CD4-positive, alpha-beta T cell treated with Interleukin-12 subunit alpha and Interleukin-12 subunit beta, for 1 hour (primary cell): ENCODE measurements at regions not wholly inside any gene's neighbourhood (a gene's known extent, or its start where the extent isn't known, plus 50 kb on each side); places are given as distances from the start of the nearest gene placed in this dataset.
"Not testable (repeated sequence)": the region's sequence is repeated elsewhere in the genome, so short reads cannot be mapped to it uniquely, and the experiment has no call there.

Experiments used
- DNase-seq: peaks from one replicate; pipeline ENCODE4 v3.0.0-alpha.2; 2020

- no peak for DNase-seq
These were observed 227.4 kb upstream of the ZNF804A start for GRCh38 chr2:184370954-184371353.

GRCh38 chr2:184371641-184372040, 226.7 kb upstream of the ZNF804A start:
- DNase-seq, result no peak

DNA sequence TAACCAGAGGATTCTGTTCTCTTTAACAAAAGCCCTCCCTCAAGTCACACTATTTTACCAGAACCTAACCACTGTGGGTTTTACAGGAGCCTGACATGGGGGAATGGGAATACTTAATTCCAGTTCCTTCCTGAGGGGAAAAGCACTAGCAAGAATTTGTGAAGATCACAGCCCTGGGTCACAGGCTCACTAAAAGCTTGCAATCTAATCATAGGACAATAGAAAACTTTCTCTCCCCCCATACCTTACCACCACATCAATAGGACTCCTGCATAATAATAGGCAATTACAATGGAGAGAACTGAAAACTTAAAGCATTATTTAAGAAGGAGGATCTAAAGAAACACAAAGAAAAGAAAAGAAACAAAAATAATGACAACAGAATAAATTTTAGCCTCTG, 225.8 kb upstream of the ZNF804A start:
- no peak for DNase-seq

DNA sequence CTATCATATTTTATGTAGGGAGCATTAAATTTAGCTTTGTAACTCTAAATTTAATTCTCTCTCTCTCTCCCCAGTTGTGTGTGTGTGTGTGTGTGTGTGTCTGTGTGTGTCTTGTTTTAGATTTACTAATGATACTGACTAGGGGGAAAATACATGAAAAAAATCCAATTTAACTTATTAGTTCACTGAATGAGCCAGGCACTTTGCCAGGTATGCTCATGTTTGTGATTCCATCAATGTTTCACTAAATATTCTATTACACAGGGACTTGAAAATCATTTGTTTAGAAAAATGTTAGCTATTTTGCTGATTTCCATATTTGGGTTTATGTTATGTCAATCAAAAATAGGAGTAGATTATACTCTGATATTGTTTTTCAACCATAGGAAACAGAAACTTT, 203.7 kb upstream of the ZNF804A start:
- no peak for DNase-seq

DNA sequence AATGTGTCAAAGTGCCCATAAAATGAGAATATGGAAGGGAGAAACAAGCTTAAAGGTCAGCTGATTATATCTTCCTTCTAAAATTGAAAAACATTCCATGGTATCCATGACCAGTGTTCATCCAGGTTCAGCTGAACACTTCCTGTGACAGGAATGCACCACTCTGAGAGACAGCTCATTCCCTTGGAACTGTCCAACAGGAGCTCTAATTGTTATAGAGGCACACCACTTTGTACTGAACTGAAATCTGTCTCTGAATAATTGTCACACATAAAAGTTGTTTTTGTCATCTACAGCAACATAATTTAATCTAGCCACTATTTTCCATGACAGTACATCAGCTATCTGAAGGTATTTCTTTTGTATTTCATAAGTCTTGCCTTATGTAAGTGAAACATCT, 195.9 kb upstream of the ZNF804A start:
- no peak for DNase-seq

GRCh38 chr2:184407041-184407630, 191.2 kb upstream of the ZNF804A start:
- DNase-seq, result not testable (repeated sequence)

DNA sequence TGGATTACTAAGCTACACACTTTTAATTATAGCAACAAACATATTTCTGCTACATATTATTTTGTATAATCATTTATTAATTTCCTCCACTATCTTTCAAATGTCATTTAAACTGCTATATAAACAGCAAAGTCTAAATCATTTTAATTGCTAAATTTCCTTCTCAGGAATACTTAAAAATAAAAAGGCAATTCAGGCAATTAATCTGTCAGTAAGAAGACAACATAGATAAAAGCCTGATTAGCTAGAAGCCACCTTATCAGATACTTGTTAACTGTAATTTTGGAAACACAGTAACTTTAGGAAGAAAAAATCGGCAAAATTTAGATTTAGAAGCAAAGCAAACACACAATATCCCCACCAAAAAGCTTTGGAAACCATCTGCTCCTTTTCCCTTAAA, 188.2 kb upstream of the ZNF804A start:
- DNase-seq, result no peak

DNA sequence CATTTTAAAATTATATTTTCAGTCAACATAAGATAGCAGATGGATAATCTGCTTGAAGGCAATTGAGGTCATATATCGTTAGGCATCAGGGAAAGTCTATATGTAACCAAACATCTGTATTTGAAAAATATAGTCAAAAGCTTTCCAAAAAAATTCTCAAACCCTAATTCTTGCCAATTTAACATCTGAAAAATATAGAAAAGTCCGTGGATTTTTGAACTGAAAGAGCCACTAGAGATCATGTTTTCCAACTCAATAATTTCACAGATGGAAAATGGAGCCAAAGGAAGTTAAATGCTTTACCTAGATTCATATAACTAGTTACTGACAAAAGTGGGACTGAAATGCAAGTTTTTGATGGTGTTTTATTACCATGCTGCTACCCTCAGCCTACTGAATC, 185.1 kb upstream of the ZNF804A start:
- no peak for DNase-seq

DNA sequence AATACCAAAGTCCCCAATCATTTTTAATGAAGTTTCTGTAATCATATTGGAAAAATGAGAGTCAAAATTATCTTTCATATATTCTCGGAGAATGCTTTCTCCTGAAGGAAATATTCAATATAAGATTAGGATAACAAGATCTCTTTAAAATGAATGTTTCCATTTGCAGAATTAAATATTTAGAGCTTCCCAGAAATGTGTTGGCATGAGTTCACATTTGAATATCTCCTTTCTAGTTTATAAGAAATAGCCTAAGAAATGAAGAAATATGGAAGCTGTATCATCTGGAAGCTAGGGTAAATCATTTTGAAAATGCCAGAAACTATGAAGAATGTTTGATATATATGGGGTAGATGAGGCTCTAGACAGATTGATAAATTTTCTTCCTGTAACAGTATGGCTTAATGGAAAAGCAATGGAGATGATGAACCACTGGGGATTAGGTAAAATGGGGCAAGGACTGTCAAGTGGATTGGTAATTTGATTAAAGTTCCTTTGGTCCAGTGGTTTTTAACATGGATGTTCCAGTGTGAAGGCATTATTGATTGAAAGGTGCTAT, 184.6 kb upstream of the ZNF804A start:
- no peak for DNase-seq

DNA sequence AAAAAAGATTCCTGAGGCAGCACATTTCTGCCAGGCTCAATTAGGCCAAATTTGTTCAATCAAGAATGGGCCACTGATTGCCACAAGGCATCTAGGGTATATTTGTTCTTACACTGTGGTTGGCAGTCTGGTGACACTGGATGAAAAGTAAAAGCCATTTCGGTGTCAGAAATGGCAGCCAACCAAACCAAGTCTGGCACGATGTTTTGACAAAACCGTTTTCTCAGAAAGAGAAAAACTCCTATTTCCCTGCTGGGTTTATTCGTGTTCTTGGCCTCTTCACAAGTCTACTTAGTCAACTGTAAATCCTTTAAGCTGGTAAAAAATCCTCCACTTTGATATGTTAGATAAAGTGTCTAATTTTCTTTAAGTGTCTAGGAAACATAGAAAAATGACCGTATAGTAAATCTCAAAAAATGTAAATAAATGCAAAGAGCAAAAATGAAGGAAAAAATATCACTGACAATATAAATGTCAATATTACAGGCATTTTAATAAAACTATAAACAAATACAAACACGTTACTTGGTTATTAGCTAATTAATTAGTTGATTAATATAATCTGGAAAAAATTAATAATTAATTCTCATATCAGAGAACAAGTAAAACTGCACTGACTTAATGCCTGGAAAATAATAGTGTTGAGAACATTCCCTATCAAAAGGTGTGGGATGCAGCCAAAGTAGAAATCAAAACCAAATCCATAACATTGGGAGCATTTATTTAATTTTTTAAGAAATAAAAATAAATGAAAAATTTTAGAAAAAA, 182.0 kb upstream of the ZNF804A start:
- DNase-seq, result no peak

- no peak for DNase-seq
These were observed 178.6 kb upstream of the ZNF804A start for GRCh38 chr2:184419744-184420143.

- DNase-seq, result not testable (repeated sequence)
These were observed 176.9 kb upstream of the ZNF804A start for GRCh38 chr2:184421456-184421855.

DNA sequence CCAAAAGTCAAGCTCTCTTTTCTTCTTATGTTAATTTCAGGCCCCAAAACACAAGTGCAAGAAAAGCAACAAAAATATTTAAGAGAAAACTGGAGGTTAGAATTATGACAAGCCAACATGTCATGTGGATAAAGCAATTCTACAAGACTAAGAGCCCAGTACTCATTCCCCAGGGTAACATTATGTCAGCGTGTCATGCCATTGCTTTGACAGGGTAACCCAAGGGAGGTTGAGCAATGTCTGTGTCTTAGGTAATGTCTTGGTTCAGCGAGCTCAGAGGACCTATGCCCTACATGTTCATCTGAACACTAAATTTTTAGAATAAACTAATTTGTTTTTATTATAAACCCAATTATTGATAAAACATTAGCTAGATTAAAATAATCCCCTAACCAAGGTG, 173.2 kb upstream of the ZNF804A start:
- no peak for DNase-seq

DNA sequence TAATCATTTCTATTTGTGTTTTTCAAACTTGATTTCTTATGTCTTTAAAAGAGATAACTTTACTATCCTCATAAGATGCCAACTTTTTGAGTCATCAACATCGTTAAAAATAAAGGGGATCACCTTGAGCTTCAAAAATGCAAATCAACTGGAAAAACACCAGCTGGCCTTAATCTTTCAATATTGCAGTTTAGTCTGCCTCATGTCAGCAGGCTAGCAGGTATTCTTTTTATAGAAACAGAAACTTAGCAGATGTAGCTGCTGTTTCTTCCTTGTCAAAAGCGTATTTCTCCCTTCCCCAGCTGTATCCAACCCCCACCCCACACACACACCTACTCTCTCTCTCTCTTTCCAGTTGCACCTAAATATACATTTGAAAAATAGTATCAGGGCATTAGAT, 154.1 kb upstream of the ZNF804A start:
- no peak for DNase-seq

DNA sequence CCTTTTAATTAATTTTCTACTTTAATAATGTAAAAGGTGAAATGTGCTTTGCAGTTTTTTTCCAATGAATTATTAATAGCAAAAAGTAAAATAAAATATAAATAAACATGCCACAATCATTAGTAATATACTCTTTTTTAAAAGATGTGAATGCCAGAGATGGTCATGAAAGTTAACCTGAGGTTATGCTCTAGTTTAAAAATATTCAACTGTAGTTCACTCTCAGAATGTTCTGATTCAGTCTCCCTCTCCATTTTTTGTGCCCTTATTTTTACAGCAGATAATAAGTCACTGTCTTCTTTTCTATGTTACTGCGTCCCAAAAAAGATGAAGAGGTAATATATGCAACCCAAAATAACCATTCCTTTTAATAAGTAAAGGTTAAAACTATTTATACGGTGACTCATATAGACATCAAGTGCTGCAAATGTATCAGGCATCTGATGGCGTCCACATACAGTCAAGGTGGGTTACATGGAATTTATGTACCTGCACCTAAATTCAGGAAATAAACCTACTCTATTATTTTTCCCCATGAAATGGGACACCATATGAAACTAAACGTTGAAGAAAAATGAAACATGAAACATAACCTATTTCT, 153.6 kb upstream of the ZNF804A start:
- DNase-seq, result no peak

DNA sequence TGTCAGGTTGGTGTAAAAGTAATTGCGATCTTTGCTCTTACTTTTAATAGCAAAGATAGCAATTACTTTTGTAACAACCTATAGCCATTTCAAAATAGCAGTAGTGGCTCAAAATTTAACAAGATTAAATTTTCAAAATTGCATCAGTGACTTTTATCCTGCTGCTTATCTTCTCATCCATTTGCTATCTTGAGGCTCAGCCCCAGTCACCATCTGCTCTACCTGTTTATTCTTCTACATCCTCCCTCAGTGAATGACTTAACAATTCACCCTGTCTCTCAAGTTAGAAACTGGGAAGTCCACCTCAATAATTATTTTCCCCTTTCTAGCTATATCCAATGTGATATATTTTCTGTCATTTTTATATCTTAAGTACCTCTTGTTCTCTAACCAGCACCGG, 148.6 kb upstream of the ZNF804A start:
- no peak for DNase-seq

DNA sequence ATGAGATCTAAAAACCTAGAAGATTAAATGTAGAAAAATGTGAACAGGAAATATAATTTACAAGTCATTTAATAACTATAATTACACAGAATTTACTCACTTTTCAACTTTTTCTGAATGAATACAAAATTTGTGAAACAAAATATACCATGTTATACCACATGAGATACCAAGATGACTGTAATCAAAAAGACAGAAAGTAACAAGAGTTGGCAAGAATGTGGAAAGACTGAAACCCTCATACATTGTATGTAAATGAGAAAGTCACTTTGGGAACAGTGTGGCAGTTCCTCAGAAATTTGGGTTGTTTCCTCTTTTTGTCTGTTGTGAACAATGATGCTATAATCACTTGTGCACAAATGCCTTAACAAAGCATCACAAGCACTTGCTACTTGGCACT, 145.4 kb upstream of the ZNF804A start:
- no peak for DNase-seq

- no peak for DNase-seq
These were observed 142.7 kb upstream of the ZNF804A start for GRCh38 chr2:184455624-184456023.

- DNase-seq, result not testable (repeated sequence)
These were observed 141.6 kb upstream of the ZNF804A start for GRCh38 chr2:184456693-184457092.

- DNase-seq, result no peak
These were observed 135.0 kb upstream of the ZNF804A start for GRCh38 chr2:184463102-184463865.

GRCh38 chr2:184463866-184464248, 134.5 kb upstream of the ZNF804A start:
- no peak for DNase-seq

DNA sequence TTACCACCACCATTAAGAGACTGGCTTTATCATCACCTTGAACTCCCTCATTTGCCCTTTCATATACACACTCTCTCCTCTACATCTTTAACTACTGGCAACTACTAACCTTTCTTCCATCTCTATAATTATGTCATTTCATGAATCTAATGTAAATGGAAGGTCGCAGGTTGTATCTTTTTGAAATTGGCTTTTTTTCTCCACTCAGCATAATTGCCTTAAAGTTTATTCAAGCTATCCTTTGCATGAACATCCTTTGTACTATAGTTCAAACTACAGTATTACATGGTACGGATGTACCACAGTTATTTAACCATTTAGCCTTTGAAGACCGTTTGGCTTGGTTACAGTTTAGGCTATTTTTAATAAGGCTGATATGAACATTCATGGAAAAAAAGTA, 129.5 kb upstream of the ZNF804A start:
- DNase-seq, result no peak

- DNase-seq, result no peak
These were observed 125.8 kb upstream of the ZNF804A start for GRCh38 chr2:184472481-184472880.
